H9 (cell line): ENCODE measurements at regions not wholly inside any gene's neighbourhood (a gene's known extent, or its start where the extent isn't known, plus 50 kb on each side); places are given as distances from the start of the nearest gene placed in this dataset.

ENCODE experiments used
- DNase-seq: peaks from one replicate; pipeline ENCODE4 v3.0.0-alpha.2; 2017
- H2AFZ ChIP-seq: one replicate; pipeline ENCODE4 v1.6.1; 2013; ENCODE audit warnings: mild to moderate bottlenecking, low read length, control low read depth, moderate library complexity
- H2AK5ac ChIP-seq: 2 replicates; pipeline ENCODE4 v1.6.1; 2013; ENCODE audit warnings: low read length, control low read depth, mixed read lengths; ENCODE audit not compliant: insufficient read length
- H2BK120ac ChIP-seq: one replicate; pipeline ENCODE4 v1.6.1; 2013; ENCODE audit warnings: low read depth, mild to moderate bottlenecking, low read length, control low read depth, inconsistent platforms; ENCODE audit not compliant: poor library complexity, severe bottlenecking
- H2BK12ac ChIP-seq: 2 replicates; pipeline ENCODE4 v1.6.1; 2013; ENCODE audit warnings: low read length, control low read depth, mixed read lengths, low read depth; ENCODE audit not compliant: insufficient read length
- H2BK15ac ChIP-seq: 2 replicates; pipeline ENCODE4 v1.6.1; 2013; ENCODE audit warnings: low read depth, low read length, control low read depth
- H2BK20ac ChIP-seq: one replicate; pipeline ENCODE4 v1.6.1; 2013; ENCODE audit warnings: low read depth, mild to moderate bottlenecking, low read length, control low read depth, inconsistent platforms; ENCODE audit not compliant: poor library complexity, severe bottlenecking
- H2BK5ac ChIP-seq: 2 replicates; pipeline ENCODE4 v1.6.1; 2013; ENCODE audit warnings: low read length, control low read depth, mixed read lengths; ENCODE audit not compliant: insufficient read length
- H3K14ac ChIP-seq: 2 replicates; pipeline ENCODE4 v1.6.1; 2013; ENCODE audit warnings: low read length, control low read depth; ENCODE audit not compliant: insufficient read depth
- H3K18ac ChIP-seq: 2 replicates; pipeline ENCODE4 v1.6.1; 2013; ENCODE audit warnings: low read depth, mild to moderate bottlenecking, mixed read lengths, low read length, control low read depth; ENCODE audit not compliant: insufficient read length
- H3K23ac ChIP-seq: 2 replicates; pipeline ENCODE4 v1.6.1; 2013; ENCODE audit warnings: low read length, control low read depth, mixed read lengths, low read depth; ENCODE audit not compliant: insufficient read length
- H3K23me2 ChIP-seq: 2 replicates; pipeline ENCODE4 v1.6.1; 2013; ENCODE audit warnings: low read depth, mild to moderate bottlenecking, mixed read lengths, low read length, control low read depth; ENCODE audit not compliant: insufficient read length, poor library complexity, severe bottlenecking
- H3K27ac ChIP-seq: 2 replicates; pipeline ENCODE4 v1.5.1; 2013; ENCODE audit warnings: low read length, control low read depth, mixed read lengths, low read depth; ENCODE audit not compliant: insufficient read length
- H3K27me3 ChIP-seq: 2 replicates; pipeline ENCODE4 v1.6.1; 2013; ENCODE audit warnings: low read length, control low read depth, inconsistent platforms; ENCODE audit not compliant: insufficient read depth
- H3K4ac ChIP-seq: 2 replicates; pipeline ENCODE4 v1.6.1; 2013; ENCODE audit warnings: low read depth, mild to moderate bottlenecking, control low read depth, inconsistent platforms, low read length, moderate library complexity
- H3K4me1 ChIP-seq: 2 replicates; pipeline ENCODE4 v1.6.1; 2013; ENCODE audit warnings: low read length, control low read depth, inconsistent platforms; ENCODE audit not compliant: insufficient read depth
- H3K4me2 ChIP-seq: 2 replicates; pipeline ENCODE4 v1.6.1; 2013; ENCODE audit warnings: low read length, control low read depth, mixed read lengths; ENCODE audit not compliant: insufficient read length, insufficient read depth
- H3K56ac ChIP-seq: 2 replicates; pipeline ENCODE4 v1.6.1; 2013; ENCODE audit warnings: low read depth, mild to moderate bottlenecking, mixed read lengths, low read length, control low read depth; ENCODE audit not compliant: insufficient read length
- H3K79me1 ChIP-seq: 2 replicates; pipeline ENCODE4 v1.6.1; 2013; ENCODE audit warnings: low read depth, mild to moderate bottlenecking, moderate library complexity, low read length, control low read depth, inconsistent platforms; ENCODE audit not compliant: insufficient read depth, poor library complexity, severe bottlenecking
- H3K79me2 ChIP-seq: 2 replicates; pipeline ENCODE4 v1.6.1; 2013; ENCODE audit warnings: low read length, control low read depth, inconsistent platforms; ENCODE audit not compliant: insufficient read depth
- H3K9ac ChIP-seq: 2 replicates; pipeline ENCODE4 v1.6.1; 2013; ENCODE audit warnings: low read length, control low read depth, mixed read lengths; ENCODE audit not compliant: insufficient read length; ENCODE audit errors: extremely low read depth
- H3K9me3 ChIP-seq: one replicate; pipeline ENCODE4 v1.6.1; 2013; ENCODE audit warnings: low read depth, low read length, inconsistent platforms; ENCODE audit not compliant: control insufficient read depth
- H3T11ph ChIP-seq: one replicate; pipeline ENCODE4 v1.6.1; 2013; ENCODE audit warnings: mild to moderate bottlenecking, low read length, control low read depth, inconsistent platforms
- H4K20me1 ChIP-seq: one replicate; pipeline ENCODE4 v1.6.1; 2013; ENCODE audit not compliant: control insufficient read depth, insufficient read length, insufficient read depth
- H4K5ac ChIP-seq: 2 replicates; pipeline ENCODE4 v1.6.1; 2013; ENCODE audit warnings: low read depth, mild to moderate bottlenecking, mixed read lengths, low read length, control low read depth; ENCODE audit not compliant: insufficient read length
- H4K8ac ChIP-seq: replicated peaks from 2 replicates; pipeline ENCODE4 v1.6.1; 2013; ENCODE audit warnings: low read length, control low read depth, mixed read lengths, low read depth; ENCODE audit not compliant: insufficient read length
- H4K91ac ChIP-seq: 2 replicates; pipeline ENCODE4 v1.6.1; 2013; ENCODE audit warnings: low read depth, mild to moderate bottlenecking, moderate library complexity, mixed read lengths, low read length, control low read depth; ENCODE audit not compliant: insufficient read length
- H3K27ac Mint-ChIP-seq, 3 experiments: 2 replicates in 2 of 3; 3 replicates in 1 of 3; pipeline ENCODE4 v1.8.0; 2020 to 2021; ENCODE audit warnings: mixed read lengths in 3 of 3, mild to moderate bottlenecking in 1 of 3, moderate library complexity in 1 of 3
- H3K27me3 Mint-ChIP-seq: 2 replicates; pipeline ENCODE4 v1.8.0; 2021; ENCODE audit warnings: low read depth, mild to moderate bottlenecking, moderate library complexity, mixed read lengths
- H3K36me3 Mint-ChIP-seq, 3 experiments: 2 replicates in 2 of 3; 3 replicates in 1 of 3; pipeline ENCODE4 v1.8.0; 2020 to 2021; ENCODE audit warnings: low read depth in 3 of 3, mixed read lengths in 3 of 3; ENCODE audit not compliant: insufficient read depth in 1 of 3
- H3K4me1 Mint-ChIP-seq, 2 experiments: 2 replicates each; pipeline ENCODE4 v1.8.0; 2020; ENCODE audit warnings: mixed read lengths in 2 of 2
- H3K4me3 Mint-ChIP-seq, 2 experiments: 2 replicates in 1 of 2; 3 replicates in 1 of 2; pipeline ENCODE4 v1.8.0; 2020 to 2021; ENCODE audit warnings: mild to moderate bottlenecking in 2 of 2, mixed read lengths in 2 of 2, moderate library complexity in 1 of 2
- H3K9me3 Mint-ChIP-seq, 2 experiments: 2 replicates in 1 of 2; 3 replicates in 1 of 2; pipeline ENCODE4 v1.8.0; 2020; ENCODE audit warnings: mild to moderate bottlenecking in 2 of 2, mixed read lengths in 2 of 2, moderate library complexity in 1 of 2
- CTCF ChIP-seq: fragments of 200-600 bp; sonication (generic); conservative IDR thresholded peaks from 3 replicates; pipeline ENCODE4 v1.8.0; 2021; ENCODE audit warnings: antibody characterized with exemption, mild to moderate bottlenecking
- WGBS: extraction: QIAGEN DNeasy Blood & Tissue Kit; methylation state at CpG from one replicate; pipeline ENCODE4 v1.1.7; 2013; ENCODE audit warnings: missing lambda C conversion rate, low lambda C conversion rate, mixed read lengths; ENCODE audit not compliant: insufficient read length; ENCODE audit errors: extremely low coverage; 5-methylcytosine and 5-hydroxymethylcytosine counted together

- Histone ChIP-seq H3K23ac (no peak overlapping the region), H3K27ac (no peak overlapping the region), H3K9ac (no peak overlapping the region), H2BK5ac (no peak overlapping the region), H4K8ac (no peak overlapping the region), H3K79me1 (no peaks in the 10 kb centered on the region), H3K4ac (no peak overlapping the region), H3K9me3 (no peaks in the 10 kb centered on the region), H3T11ph (no peak overlapping the region), H2BK15ac (no peak overlapping the region), H3K4me2 (no peak overlapping the region), H4K5ac (no peak overlapping the region), H2AFZ (no peak overlapping the region), H3K79me2 (no peaks in the 10 kb centered on the region), H3K4me1 (no peaks in the 10 kb centered on the region), H3K14ac (no peak overlapping the region), H2BK20ac (no peak overlapping the region), H4K91ac (no peak overlapping the region), H4K20me1 (no peaks in the 10 kb centered on the region), H3K27me3 (no peaks in the 10 kb centered on the region), H3K23me2 (no peaks in the 10 kb centered on the region), H3K18ac (no peak overlapping the region), H2BK120ac (no peak overlapping the region), H2BK12ac (no peak overlapping the region), H3K56ac (no peak overlapping the region), H2AK5ac (no peak overlapping the region)
- no peak overlapping the region for H3K4me3 Mint-ChIP-seq
- H3K27me3 Mint-ChIP-seq, result peaks cover under 1% of the 10 kb centered on the region; the same call in 1 of the 2 replicates
- H3K9me3 Mint-ChIP-seq, result peaks cover 6 to 9% of the 10 kb centered on the region in 2 experiments; a peak in 3 of 5 replicates
- WGBS, result no CpG with 5 or more reads among the region's 2 CpGs
- no peak for DNase-seq
- TF ChIP-seq CTCF, result no peak
- peaks cover 0 to 4% of the 10 kb centered on the region in 2 experiments; a peak in 1 of 4 replicates for H3K4me1 Mint-ChIP-seq
- no peak overlapping the region; a peak in 1 of 7 replicates for H3K27ac Mint-ChIP-seq
- no peaks in the 10 kb centered on the region for H3K36me3 Mint-ChIP-seq
Measured at GRCh38 chr14:21795456-21795855, 121.8 kb upstream of the OR4E1 start.
